Choroid plexus epithelial cell (primary cell): ENCODE measurements at regions not wholly inside any gene's neighbourhood (a gene's known extent, or its start where the extent isn't known, plus 50 kb on each side); places are given as distances from the start of the nearest gene placed in this dataset.

Experiments
- DNase-seq: peaks from one replicate; pipeline ENCODE4 v3.0.0-alpha.2; 2010; ENCODE audit warnings: low read depth
- H3K4me3 ChIP-seq: 2 replicates; pipeline ENCODE4 v1.5.1; 2011; ENCODE audit warnings: low read depth, mild to moderate bottlenecking, control low read depth, low read length, moderate library complexity
- CTCF ChIP-seq: conservative IDR thresholded peaks from 2 replicates; pipeline ENCODE4 v1.5.1; 2011; ENCODE audit warnings: low read depth, mild to moderate bottlenecking, control low read depth, inconsistent platforms, low read length, moderate library complexity

- H3K4me3 ChIP-seq, result no peak overlapping the region
- TF ChIP-seq CTCF, result no peak
- DNase-seq, result peak; percentile 26
Measured at GRCh38 chr5:158133369-158133768, 274.4 kb upstream of the CLINT1 start.

- H3K4me3 ChIP-seq, result no peak overlapping the region
- no peak for DNase-seq
- TF ChIP-seq CTCF, result no peak
Measured at GRCh38 chr5:158127536-158127935, 268.6 kb upstream of the CLINT1 start.

GRCh38 chr5:158126442-158127405 lies 267.8 kb upstream of the CLINT1 start:
- TF ChIP-seq CTCF, result no peak
- H3K4me3 ChIP-seq, result no peak overlapping the region
- DNase-seq, result peak; percentile 35

GRCh38 chr5:158124606-158125316 lies 265.8 kb upstream of the CLINT1 start:
- no peak for DNase-seq
- no peak overlapping the region for H3K4me3 ChIP-seq
- TF ChIP-seq CTCF, result no peak

GRCh38 chr5:158123595-158123994 lies 264.6 kb upstream of the CLINT1 start:
- DNase-seq, result no peak

GRCh38 chr5:158121678-158122077 lies 262.7 kb upstream of the CLINT1 start:
- H3K4me3 ChIP-seq, result no peak overlapping the region
- TF ChIP-seq CTCF, result no peak
- no peak for DNase-seq

More at GRCh38 chr5:158123595-158123994, 264.6 kb upstream of the CLINT1 start:
- no peak for TF ChIP-seq CTCF
- H3K4me3 ChIP-seq, result no peak overlapping the region
